H1 (cell line): ENCODE measurements at regions not wholly inside any gene's neighbourhood (a gene's known extent, or its start where the extent isn't known, plus 50 kb on each side); places are given as distances from the start of the nearest gene placed in this dataset.

Experiments
- RAD21 ChIP-seq, 2 experiments: IDR thresholded peaks in 1 of 2; conservative IDR thresholded peaks in 1 of 2; 2 replicates each; pipeline ENCODE4 v1.6.1; 2011; ENCODE audit warnings: low read depth in 2 of 2, low read length in 2 of 2, improper control_type of control experiment in 1 of 2, inconsistent platforms in 1 of 2, mild to moderate bottlenecking in 1 of 2, moderate library complexity in 1 of 2
- SP1 ChIP-seq: IDR thresholded peaks from 2 replicates; pipeline ENCODE4 v1.6.1; 2011; ENCODE audit warnings: low read depth, low read length

- TF ChIP-seq RAD21 (IDR thresholded peaks at IDR 0.05 in 1 of 2, conservative IDR thresholded peaks at IDR 0.05 in 1 of 2; ENCODE audit: low read depth in 2 of 2, low read length in 2 of 2) (no peak), SP1 (no peak)
Measured at GRCh38 chr2:176561706-176562105, 292.5 kb downstream of the MTX2 start (continued).
